Stimulated activated CD4-positive, alpha-beta T cell treated with anti-CD3 and anti-CD28 coated beads, Interleukin-12 subunit alpha, Interleukin-12 subunit beta, amount 100 ng/mL, for 48 hours (primary cell): ENCODE measurements at regions not wholly inside any gene's neighbourhood (a gene's known extent, or its start where the extent isn't known, plus 50 kb on each side); places are given as distances from the start of the nearest gene placed in this dataset.
"Not testable (repeated sequence)": the region's sequence is repeated elsewhere in the genome, so short reads cannot be mapped to it uniquely, and the experiment has no call there.

Experiments
- DNase-seq, 3 donors: peaks; one replicate each; pipeline ENCODE4 v3.0.0-alpha.2; 2020; ENCODE audit warnings: low read depth in 2 of 3, low spot score in 1 of 3

DNA sequence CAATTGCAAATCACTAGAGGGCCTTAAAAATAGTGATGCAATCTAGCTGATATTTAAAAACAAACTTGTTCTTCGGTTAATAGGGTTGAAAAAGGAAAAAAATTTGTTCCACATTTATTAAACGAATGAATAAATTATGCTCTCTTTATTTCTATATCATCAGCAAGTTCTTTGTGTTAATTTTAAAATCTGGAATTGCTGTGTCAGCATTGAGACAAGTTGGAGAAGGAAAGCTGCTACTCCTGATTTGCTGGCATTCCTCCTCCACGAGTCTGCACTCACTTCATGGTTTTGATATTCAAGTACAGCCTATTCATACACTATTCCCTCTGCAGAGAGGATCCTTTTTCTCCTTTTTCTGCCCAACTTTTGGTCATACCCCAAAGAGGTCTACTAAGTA lies 117.6 kb downstream of the MRPL39 start:
- DNase-seq, result no peak

DNA sequence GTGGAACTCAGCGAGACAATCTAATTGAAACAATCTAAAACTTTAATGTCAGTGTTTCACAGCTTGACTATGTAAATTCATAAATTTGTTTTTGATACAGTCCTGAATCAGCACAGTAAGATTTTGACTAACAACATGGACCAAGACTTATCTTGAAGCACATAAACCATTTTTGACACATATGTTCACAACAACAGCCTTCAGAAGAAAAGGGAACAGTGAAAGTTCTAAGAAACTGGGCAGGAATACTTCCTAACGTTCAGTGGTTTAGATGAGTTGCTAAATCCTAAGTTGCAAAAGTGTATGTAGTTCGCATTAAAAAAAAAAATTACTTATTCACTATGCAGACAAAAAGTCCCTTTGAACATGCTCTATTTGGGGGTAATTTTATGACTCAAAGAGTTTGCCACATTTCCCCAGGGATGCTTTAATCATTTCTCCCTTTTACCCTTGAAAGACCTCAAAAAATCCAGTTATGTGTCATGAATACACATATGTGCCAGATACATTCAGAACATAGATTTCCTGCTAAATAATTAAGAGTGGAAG lies 120.2 kb downstream of the MRPL39 start:
- DNase-seq, result no peak

DNA sequence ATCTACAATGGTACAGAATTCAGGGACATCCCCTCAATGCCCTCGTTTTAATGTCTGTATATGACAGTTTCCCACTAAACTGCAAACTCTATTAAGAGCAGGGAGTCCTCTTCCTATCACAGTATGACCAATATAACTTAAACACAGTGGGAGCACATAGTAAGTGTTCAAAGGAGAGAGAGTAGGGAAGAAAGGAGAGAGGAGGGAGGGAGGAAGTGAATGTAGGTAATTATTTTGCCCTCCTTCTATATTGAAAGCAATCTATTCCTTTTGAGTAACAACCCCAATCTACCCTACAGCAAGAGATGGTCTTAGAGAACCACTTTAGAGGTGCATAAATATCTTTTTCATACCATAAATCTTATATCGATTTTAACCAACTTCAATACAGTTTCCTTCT lies 121.4 kb downstream of the MRPL39 start:
- DNase-seq, result no peak

DNA sequence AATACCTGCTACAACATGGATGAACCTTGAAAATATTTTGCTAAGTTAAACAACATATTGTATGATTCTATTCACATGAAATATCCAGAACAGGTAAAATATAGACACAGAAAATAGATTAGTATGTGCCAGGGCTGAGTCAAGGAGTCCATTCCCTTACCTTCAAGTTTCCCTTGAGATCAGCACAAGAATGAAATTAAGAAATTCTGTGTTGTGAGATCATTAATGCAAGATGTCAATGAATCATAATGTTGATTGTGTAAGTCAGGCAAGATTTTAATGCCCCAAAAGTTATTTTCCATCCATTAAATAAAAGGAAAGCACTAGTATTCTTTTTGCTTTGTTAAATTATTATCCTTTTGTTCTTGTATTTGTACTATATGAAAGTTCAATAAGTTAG lies 139.4 kb downstream of the MRPL39 start:
- no peak for DNase-seq

DNA sequence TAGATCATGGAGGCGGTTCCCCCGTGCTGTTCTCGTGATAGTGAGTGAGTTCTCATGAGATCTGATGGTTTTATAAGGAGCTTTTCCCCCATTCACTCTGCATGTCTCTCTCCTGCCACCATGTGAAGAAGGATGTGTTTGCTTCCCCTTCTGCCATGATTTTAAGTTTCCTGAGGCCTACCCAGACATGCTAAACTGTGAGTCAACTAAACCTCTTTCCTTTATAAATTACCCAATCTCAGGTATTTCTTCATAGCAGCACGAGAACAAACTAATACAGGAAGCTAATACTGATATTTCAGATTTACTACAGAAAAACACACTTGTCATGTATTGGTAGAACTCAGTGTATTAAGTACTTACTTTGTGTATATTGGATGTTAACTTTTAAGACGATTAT lies 140.2 kb downstream of the MRPL39 start:
- not testable (repeated sequence) for DNase-seq

DNA sequence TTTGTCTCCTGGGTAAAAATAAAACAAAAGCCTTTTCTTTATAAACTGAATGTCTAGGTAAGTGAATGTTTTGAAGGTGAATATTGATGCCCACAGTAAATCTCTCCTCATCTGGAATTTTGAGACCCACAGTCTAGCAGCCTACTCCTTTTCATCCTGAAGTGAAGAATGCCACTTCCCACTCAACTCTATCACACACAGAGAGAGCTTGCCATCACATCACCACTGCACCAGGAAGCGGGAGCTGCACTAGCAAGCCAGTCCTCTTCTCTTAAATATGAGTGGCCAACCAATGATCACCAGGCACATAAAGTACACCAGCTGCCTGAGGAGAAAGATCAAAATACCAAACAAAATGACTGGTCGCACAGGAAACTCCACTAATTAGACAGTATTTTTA lies 140.8 kb downstream of the MRPL39 start:
- DNase-seq, result no peak

DNA sequence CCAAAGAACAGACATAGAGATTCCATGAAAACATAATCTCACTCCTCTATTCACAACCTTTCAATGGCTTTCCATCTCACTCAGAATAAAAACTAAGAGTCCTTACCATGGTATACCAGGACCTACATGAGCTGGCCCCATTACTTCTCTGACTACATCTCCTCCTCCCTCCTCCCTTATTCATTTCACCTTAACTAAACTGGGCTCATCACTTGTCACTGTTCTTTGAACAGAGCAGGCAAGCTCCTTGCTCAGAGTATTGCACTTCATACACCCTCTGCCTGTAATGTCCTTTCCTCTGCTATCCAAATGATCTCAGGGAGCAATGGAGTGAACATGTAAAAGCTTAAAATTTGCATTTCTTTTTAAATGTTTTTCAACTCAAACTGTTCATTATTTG lies 142.0 kb downstream of the MRPL39 start:
- no peak for DNase-seq

DNA sequence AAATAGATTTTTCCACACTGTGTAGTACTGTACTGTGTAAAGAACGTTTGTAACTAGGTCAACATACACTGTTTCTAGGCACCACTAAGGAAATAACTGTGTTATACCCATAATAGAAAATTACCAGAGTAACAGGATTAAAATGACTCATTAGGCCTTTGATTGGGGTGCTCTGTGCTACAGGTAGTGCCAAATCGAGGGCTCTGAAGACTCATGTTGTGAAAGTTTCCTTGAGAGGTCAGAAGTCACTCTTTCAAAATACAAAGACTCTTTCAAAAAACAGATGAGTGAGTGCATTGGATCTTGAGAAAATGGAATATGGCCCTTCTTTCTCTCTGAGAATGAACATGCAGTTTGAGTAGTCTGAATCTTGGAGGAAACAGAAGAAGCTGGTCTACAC lies 143.0 kb downstream of the MRPL39 start:
- DNase-seq, result peak in 1 of 3 donors; percentile 15

DNA sequence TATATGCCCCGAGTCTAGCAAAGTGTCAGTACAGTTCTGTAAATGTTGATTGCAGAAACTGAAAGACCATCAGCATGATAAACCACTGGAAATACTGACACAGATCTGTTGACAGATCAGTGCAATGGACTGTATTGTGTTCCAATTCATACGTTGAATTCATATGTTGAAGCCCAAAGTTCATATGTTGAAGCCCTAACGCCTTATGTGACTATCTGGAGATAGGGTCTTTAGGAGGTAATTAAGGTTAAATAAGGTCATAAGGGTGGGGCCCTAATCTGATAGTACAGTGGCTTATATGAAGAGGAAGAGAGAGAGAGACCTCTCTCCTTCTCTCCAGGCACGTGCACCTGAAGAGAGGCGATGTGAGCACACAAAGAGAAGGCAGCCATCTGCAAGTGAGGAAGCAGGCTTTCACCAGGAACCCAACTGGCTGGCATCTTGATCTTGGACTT lies 144.7 kb downstream of the MRPL39 start:
- no peak for DNase-seq

DNA sequence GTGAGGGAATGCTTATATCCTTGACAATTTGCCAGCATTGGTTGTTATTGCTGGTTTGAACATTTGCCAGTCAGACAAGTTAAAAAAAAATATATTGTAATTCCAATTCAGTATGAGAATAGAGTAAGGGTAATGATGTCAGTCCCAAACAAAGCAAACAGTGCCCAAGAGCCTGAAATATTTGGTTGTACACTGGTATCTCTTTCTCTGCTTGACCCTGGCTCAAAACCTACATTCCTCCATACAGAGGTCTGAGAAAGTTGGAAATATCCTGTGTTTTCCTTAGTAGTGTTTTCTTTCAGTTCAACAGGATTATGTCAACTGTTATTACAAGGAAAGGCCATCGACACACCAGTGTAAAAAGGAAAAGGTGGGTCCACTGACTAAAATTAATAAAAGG lies 145.6 kb downstream of the MRPL39 start:
- DNase-seq, result no peak

DNA sequence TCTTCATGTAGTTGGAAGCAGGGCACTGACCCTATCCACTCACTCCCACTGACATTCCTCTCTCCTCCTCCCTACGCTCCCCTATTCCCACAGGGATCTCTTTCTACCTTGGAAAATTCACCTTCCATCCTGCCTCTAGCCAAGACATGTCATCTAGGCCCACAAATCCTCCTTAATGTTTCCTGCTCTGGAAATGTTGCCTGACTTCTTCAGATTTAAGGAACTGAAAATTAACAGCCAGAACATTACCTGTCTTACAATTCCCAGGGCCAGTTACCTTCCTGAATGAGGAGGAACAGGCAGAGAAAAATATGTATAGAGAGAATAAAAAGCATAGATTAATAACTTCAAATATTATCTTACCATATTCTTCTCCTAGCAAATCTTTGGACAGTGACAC lies 147.3 kb downstream of the MRPL39 start:
- DNase-seq, result no peak

DNA sequence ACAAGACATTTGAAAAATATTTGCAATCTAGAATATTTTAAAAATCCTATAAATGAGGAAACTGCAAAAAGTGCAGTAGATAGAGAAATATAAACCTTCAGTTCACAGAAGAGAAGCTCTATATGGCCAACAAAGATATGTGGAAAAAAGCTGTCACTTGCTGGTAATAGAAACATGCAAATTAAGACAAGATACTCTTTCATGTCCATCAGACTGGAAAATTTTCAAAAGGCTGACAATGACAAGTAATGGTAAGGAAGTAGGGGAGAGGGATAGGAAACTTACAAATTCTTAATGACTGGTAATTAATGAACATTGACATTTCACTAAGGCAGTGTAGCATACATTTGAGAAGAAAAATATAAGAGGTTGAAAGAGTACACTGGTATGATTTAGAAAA lies 147.9 kb downstream of the MRPL39 start:
- no peak for DNase-seq

DNA sequence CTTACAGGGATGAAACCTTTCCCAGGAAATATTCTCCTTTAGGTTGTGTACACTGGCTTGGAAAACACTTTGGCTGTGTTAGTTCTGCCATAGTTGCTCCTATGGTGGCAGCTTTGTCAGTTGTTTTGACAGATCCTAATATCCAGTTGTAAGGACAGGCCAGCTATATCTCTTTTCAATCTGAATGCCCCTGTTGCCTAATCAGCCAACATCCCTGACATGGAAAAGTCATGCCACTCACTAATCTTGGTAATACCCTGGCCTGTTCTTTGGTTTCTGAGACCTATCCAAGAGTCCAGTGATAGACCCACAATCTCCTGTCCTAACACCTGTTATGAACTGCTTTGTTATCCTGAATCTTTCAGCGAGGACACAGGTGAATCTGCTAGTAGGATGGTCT lies 148.8 kb downstream of the MRPL39 start:
- no peak for DNase-seq

DNA sequence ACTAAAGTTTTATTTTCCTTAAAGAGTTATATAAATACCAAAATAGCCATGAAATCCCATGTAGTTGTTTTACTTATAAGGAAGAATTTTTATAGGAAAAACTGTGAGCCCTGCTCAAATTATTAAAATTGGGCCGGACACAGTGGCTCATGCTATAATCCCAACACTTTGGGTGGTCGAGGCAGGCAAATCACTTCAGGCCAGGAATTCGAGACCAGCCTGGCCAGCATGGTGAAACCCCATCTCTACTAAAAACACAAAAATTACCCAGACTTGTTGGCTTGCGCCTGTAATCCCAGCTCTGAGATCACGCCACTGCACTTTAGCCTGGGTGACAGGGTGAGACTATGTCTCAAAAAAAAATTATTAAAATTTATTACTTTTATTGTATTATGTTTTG lies 149.3 kb downstream of the MRPL39 start:
- no peak for DNase-seq

DNA sequence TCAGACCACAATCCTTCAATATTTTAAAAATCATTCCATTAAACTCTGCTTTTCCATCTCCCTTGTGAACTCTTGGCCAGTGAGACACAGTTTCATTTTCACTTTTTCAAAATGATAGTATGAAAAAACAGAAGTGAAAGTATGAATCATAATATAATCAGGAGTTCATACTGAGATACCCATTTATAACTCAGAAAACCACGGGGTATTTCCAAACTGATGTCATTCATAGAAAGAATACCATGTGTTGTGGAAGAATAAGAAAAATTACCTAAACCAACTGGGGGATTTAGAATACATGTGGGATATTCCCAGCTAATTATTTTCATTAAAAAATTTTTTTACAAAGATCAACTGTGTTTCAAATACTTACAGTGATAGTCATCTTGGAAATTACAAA lies 149.9 kb downstream of the MRPL39 start:
- DNase-seq, result no peak

DNA sequence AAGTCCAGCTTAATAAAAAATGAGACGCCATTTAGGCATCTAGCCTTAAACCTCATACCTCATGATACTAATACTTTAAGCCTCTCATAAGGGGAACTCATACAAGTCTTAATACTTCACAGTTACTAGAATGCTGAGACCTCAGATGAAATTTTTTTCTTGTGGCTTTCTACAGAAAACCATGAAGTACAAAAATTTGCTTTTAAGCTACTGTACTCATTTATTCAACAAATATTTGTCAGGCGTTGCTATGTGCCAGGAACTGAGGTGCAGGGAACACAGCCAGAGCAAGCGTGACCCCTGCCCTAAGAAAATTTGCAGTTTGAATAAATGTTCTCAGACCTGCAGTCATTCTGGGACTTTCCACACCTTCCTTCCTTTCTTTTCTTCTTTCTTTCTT lies 150.6 kb downstream of the MRPL39 start:
- DNase-seq, result peak in 2 of 3 donors; percentile 44 to 45

DNA sequence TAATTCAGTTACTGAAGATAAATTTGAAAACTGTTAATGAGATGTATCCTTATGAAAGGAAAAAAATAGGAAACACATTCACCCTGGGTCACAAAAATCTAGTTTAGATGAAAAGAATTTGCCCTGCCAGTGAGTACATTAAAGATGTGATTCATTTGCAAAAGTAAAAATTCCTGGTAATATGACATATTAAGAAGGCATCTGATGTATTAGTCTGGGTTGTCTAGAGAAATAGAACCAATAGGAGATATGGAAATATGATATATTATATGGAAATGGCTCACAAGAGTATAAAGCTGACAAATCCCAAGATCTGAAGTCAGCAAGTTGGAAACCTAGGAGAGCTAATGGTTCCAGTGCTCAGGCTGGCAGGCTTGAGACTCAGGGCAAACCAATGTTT lies 153.8 kb downstream of the MRPL39 start:
- no peak for DNase-seq

DNA sequence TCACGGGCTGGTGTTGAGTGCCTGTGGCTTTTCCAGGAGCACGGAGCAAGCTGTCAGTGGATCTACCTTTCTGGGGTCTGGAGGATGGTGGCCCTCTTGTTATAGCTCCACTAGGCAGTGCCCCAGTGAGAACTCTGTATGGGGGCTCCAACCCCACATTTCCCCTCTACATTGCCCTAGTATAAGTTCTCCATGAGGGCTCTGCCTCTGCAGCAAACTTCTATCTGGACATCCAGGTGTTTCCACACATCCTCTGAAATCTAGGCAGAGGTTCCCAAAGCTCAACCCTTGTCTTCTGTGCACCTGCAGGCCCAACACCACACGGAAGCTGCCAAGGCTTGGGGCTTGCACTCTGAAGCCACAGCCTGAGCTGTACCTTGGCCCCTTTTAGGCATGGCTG lies 157.3 kb downstream of the MRPL39 start:
- DNase-seq, result no peak

DNA sequence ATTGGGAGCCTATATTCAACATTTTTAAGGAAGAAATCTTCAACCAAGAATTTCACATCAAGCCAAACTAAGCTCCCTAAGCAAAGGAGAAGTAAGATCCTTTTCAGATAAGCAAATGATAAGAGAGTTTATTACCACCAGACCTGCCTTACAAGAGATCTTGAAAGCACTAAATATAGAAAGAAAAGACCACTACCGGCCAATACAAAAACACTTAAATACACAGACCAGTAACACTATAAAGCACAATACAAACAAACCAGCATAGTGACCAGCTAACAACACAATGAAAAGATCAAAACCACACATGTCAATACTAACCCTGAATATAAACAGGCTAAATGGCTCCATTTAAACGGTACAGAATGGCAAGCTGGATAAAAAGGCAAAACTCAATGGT lies 165.4 kb downstream of the MRPL39 start:
- no peak for DNase-seq

DNA sequence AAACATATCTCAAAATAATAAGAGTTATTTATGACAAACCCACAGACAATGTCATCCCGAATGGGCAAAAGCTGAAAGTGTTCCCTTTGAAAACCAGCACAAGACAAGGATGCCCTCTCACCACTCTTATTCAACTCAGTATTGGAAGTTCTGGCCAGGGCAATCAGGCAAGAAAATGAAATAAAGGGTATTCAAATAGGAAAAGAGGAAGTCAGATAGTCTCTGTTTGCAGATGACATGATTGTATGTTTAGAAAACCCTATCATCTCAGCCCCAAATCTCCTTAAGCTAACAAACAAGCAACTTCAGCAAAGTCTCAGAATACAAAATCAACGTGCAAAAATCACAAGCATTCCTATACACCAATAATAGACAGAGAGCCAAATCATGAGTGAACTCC lies 169.8 kb downstream of the MRPL39 start:
- DNase-seq, result not testable (repeated sequence)

DNA sequence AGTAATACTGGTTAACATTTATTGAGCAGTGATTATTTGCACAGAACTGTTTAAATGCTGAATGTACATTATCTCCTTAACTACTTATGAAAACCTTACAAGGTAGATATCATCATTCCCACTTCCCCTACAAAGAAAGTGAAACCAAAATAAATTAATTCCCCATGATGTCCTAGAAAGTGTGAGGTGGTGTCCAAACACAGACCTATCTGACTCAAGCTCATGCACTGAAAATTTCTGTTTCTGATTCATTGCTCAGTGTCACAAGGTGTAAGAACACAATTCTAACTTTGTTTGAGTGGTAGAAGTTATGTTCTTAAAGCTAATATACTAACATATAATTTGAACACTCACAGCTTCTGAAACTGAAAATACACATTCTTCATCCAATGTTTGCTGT lies 178.7 kb downstream of the MRPL39 start:
- DNase-seq, result no peak

DNA sequence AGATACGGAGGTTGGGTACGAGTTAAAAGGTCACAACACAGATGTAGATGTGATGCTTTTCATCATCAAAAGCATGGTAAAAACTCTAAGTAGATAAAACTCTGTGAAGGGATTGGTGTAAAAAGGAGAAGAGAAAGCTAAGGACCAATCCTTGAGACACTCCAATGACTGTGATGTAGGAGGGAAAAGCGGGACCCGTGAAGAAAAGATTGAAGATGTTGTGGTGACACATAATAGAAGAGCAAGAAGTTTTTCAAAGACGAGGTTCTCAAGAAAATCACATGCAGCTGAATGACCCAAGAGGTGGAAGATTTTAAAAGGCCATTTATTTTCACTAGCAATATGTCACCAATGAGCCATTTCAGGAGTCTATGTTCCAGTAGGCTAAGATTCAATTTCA lies 179.5 kb downstream of the MRPL39 start:
- DNase-seq, result no peak

DNA sequence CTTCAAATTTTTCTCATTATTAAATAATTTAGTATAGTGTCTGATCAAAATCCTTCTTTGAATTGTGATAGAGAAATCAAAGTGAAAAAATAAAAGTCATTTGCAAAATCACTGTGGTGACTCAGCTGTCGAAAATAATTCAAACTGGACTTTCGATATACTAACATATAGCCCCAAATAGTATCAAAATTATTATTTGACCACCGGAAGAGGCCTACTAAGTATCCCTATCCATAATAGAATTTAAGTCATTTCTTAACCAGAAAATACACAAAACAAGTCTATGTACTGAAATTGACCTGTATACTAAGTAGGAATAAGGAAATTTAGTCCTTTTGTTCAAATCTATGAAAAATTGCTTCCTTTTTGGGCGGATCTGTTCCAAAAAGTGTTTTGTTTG lies 180.7 kb downstream of the MRPL39 start:
- no peak for DNase-seq

DNA sequence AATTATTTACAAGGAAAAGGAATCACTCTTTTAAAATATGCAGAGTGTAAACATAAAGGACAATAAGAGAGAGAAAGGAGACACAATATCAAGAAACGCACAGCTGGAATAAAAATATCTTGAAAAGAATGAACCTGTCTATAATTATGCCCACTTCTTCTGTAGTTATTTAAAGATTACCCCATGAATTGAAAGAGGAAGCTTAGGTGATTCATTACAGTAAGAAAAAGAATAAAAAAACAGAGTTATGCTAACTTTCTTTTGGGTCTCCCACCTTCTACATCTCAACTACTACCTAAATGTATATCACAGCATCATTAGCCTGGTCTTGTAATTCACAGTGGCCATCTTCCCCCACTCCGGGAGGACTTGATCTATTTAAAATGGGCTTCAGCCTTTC lies 182.1 kb downstream of the MRPL39 start:
- DNase-seq, result no peak
